RWPE1 (cell line): ENCODE measurements at regions not wholly inside any gene's neighbourhood (a gene's known extent, or its start where the extent isn't known, plus 50 kb on each side); places are given as distances from the start of the nearest gene placed in this dataset.

Experiments used
- CTCF ChIA-PET: fragments of 350-600 bp; sonication (Branson Sonifier 250); formaldehyde crosslinking; extraction: SDS; loops from one replicate; lab custom pipeline; 2021; lab: Yijun Ruan, JAX
- POLR2A ChIA-PET: fragments of 400-600 bp; formaldehyde crosslinking; extraction: SDS; loops from one replicate; lab custom pipeline; 2020; ENCODE audit warnings: antibody characterized with exemption; ENCODE audit not compliant: low non-redundant PET; lab: Yijun Ruan, JAX
- DNase-seq: peaks from one replicate; pipeline ENCODE4 v3.0.0; 2012; ENCODE audit warnings: low spot score
- H3K27ac ChIP-seq: fragments of 450-650 bp; 2 replicates; pipeline ENCODE4 v1.5.1; 2017
- TF ChIP-seq, protein P1 (sequence below): fragments of 450-650 bp; conservative IDR thresholded peaks from 2 replicates; pipeline ENCODE4 v1.5.1; 2017; ENCODE audit warnings: low read depth, mild to moderate bottlenecking

DNA sequence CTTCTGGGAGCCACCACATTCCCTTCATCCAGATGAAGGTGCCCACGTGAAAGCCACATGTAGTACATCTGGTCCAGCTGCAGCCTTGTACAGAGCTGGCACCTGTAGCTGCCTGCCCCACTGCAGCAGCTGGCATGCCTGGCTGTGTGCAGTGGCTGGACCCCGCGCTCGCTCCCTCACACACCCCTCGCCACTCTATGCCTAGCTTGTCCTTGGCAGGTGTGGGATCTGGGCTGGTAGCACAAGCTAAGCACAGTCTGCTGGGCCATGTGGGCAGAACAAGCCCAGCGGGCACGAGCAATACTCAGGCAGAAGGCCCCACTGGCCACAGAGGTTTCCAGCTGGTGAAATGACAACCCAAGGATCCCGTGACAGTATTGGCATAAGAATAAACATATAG, 163.9 kb upstream of the PRNP start:
- TF ChIP-seq, protein P1, sequence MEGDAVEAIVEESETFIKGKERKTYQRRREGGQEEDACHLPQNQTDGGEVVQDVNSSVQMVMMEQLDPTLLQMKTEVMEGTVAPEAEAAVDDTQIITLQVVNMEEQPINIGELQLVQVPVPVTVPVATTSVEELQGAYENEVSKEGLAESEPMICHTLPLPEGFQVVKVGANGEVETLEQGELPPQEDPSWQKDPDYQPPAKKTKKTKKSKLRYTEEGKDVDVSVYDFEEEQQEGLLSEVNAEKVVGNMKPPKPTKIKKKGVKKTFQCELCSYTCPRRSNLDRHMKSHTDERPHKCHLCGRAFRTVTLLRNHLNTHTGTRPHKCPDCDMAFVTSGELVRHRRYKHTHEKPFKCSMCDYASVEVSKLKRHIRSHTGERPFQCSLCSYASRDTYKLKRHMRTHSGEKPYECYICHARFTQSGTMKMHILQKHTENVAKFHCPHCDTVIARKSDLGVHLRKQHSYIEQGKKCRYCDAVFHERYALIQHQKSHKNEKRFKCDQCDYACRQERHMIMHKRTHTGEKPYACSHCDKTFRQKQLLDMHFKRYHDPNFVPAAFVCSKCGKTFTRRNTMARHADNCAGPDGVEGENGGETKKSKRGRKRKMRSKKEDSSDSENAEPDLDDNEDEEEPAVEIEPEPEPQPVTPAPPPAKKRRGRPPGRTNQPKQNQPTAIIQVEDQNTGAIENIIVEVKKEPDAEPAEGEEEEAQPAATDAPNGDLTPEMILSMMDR = no peak
- no peak for DNase-seq
- ChIA-PET CTCF (no interaction called here), POLR2A (no interaction called here)
- H3K27ac ChIP-seq = no peak overlapping the region

DNA sequence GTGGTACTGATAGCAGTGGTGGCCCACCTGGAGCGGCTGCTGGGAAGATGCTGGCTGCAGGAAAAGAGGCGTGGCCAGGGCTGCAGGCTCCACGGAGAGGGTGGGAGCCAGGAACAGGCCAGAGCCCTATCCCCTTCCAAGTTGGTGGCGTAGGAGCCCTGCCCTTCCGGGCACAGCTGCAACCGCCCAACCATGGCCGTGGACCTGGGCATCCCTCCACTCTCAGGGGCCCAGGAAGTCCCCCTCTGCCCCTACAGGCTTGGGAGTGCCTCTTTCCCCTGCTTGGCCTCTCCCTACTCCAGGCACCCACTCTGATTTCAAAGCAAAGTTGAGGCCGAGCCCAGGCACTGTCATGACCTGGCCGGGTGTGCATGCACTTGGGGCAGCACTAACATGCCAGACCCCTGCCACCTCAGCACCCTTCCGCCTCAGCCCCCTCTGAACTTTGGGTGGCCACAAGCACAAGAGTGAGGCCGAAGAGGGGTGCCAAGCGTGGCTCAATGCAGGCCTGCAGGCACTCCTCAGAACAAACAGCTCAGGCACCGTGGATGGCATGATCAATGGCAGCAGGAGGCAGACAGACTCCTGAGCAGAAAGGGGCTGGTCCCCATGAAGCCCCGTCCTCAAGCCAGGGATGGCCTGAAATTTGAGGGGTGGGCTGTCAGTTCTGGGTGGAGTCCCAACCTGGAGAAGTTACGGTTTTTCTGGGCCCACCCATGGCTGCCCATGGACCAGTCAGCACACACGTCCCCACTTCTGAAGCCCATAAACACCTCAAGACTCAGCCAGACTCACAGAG, 164.9 kb upstream of the PRNP start:
- TF ChIP-seq, protein P1 = no peak
- ChIA-PET POLR2A (no interaction called here), CTCF (interaction anchor here (0.6 kb wide), 1 partner anchor 59 kb away, joined by 3 read pairs; no protein-coding TSS in a partner anchor)
- DNase-seq = no peak
- H3K27ac ChIP-seq = no peak overlapping the region

DNA sequence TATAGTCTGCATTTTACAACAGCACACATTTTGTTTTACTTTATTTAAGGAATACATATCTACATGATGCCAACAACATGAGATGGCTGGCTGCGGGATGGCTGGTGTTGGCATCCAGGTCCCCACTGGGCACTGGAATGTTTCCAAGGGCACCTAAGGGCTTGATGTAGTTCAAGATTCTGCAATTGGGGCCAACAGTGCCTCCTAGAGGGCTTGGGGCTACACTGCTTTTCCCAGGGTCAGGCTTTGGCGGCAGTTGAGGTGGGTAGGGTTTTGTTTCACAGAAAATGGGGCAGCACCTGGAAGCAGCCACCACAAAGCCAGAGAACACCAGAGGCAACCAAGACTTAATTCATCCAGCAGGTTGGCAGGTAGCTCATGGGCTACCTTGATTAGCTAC, 166.7 kb upstream of the PRNP start:
- DNase-seq = no peak
- TF ChIP-seq, protein P1 = no peak
- no peak overlapping the region for H3K27ac ChIP-seq
- ChIA-PET POLR2A (no interaction called here), CTCF (interaction anchor here (0.6 to 0.7 kb wide), 2 partner anchors 15 to 24 kb away, joined by 4 to 6 read pairs; no protein-coding TSS in a partner anchor)

DNA sequence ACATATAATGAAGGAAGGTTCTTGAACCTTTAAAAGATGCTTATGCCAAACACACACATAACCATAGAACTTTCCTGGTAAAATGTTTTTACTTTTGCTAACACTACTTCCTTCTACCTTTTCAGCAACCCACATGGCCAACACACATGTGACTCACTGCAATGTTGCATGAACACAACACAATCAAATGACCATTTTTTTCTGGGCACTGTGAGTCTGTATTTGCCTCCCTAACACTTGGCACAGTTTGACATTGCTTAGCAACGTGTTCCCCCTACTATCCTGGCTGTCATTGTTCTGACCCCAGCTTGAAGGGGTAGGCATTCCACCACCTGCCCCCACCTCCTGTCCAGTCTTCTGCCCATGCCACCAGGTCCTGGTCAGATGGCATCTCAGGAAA, 169.4 kb upstream of the PRNP start:
- POLR2A ChIA-PET = no interaction called here
- no peak for DNase-seq
- CTCF ChIA-PET = interaction anchor here (0.7 kb wide), 1 partner anchor 49 kb away, joined by 3 read pairs; no protein-coding TSS in a partner anchor
- H3K27ac ChIP-seq = no peak overlapping the region
- TF ChIP-seq, protein P1 = no peak

DNA sequence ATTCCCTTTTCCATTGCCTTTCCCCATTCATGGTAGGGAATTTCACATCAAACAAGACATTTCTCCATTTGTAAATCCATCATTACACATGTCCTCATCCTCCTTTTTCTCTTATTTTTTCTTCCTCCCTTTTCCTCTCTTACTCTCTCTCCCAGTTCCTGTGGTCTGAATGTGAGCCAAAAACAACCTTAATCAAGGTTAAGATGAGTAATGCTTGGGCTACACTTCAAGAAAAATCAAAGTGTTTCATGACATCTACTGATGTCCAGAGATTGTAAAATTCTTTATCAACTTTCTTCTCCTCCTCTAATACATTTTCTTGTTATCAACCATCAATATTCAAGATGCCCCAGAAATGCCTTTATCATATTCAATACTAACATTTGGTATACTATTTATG, 172.5 kb upstream of the PRNP start:
- H3K27ac ChIP-seq = no peak overlapping the region
- ChIA-PET CTCF (no interaction called here), POLR2A (no interaction called here)
- DNase-seq = peak; percentile 80
- TF ChIP-seq, protein P1 = no peak

DNA sequence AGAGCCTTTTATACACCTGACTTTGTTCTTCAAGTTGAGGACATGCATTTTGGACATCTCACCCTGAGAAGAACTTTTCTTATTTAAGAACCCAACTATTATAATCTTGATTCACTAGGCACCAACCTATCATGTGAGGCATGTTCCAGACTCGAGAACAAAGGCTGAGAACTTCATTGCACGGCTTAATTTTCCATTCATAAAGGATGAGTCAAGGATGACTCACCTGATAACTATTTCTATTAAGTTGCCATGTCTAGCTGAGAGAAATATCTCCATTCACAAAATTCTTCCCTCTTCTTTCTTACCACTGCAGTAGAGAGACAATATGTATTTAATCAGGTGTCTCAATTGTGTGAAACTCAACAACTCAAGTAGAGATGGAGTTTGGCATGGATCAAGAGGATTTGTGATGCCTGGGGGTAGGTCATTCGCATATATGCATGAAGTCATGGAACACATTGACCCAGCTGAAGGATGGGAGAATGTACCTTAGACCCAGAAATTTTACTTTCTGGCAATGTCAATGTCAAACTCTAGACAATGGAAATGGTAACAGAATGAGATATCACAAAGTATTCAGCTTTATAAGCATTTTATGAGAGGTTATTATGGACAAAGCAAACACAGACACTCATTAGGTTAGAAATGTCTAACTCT, 173.2 kb upstream of the PRNP start:
- CTCF ChIA-PET = no interaction called here
- TF ChIP-seq, protein P1 = no peak
- DNase-seq = peak; percentile 88
- H3K27ac ChIP-seq = no peak overlapping the region
- POLR2A ChIA-PET = no interaction called here
